Activated effector memory CD4-positive, alpha-beta T cell treated with anti-CD3 and anti-CD28 coated beads, Interleukin-2, amount 50 U/mL, for 16 hours (primary cell): ENCODE measurements at regions not wholly inside any gene's neighbourhood (a gene's known extent, or its start where the extent isn't known, plus 50 kb on each side); places are given as distances from the start of the nearest gene placed in this dataset.

Experiments used
- DNase-seq: peaks from one replicate; pipeline ENCODE4 v3.0.0-alpha.2; 2020

- no peak for DNase-seq
These were observed 218.4 kb downstream of the MED10 start for GRCh38 chr5:6159832-6160430.

- no peak for DNase-seq
These were observed 219.1 kb downstream of the MED10 start for GRCh38 chr5:6158974-6159831.

- DNase-seq: no peak
These were observed 224.1 kb downstream of the MED10 start for GRCh38 chr5:6154216-6154615.

GRCh38 chr5:6146271-6146670, 232.1 kb downstream of the MED10 start:
- DNase-seq: no peak

- DNase-seq: no peak
These were observed 232.6 kb downstream of the MED10 start for GRCh38 chr5:6145616-6146237.

- DNase-seq: no peak
These were observed 234.8 kb downstream of the MED10 start for GRCh38 chr5:6143523-6143922.

- DNase-seq: no peak
These were observed 236.0 kb downstream of the MED10 start for GRCh38 chr5:6142353-6142752.

- DNase-seq: no peak
These were observed 238.1 kb downstream of the MED10 start for GRCh38 chr5:6140219-6140618.

GRCh38 chr5:6135977-6136376, 242.4 kb downstream of the MED10 start:
- no peak for DNase-seq

- no peak for DNase-seq
These were observed 244.1 kb downstream of the MED10 start for GRCh38 chr5:6134281-6134680.

- DNase-seq: no peak
These were observed 252.6 kb downstream of the MED10 start for GRCh38 chr5:6125781-6126180.

- no peak for DNase-seq
These were observed 259.7 kb downstream of the MED10 start for GRCh38 chr5:6118691-6119090.

GRCh38 chr5:6117212-6117611, 261.1 kb downstream of the MED10 start:
- DNase-seq: no peak

- DNase-seq: no peak
These were observed 262.5 kb downstream of the MED10 start for GRCh38 chr5:6115852-6116251.

- DNase-seq: no peak
These were observed 265.8 kb downstream of the MED10 start for GRCh38 chr5:6112538-6112937.

- DNase-seq: no peak
These were observed 266.2 kb downstream of the MED10 start for GRCh38 chr5:6112125-6112524.

GRCh38 chr5:6111131-6111530, 267.2 kb downstream of the MED10 start:
- no peak for DNase-seq

- no peak for DNase-seq
These were observed 267.8 kb downstream of the MED10 start for GRCh38 chr5:6110441-6111005.

- no peak for DNase-seq
These were observed 269.1 kb downstream of the MED10 start for GRCh38 chr5:6108981-6109825.

- DNase-seq: no peak
These were observed 269.9 kb downstream of the MED10 start for GRCh38 chr5:6108540-6108848.

GRCh38 chr5:6107675-6108539, 270.4 kb downstream of the MED10 start:
- DNase-seq: no peak

GRCh38 chr5:6106756-6107155, 271.6 kb downstream of the MED10 start:
- DNase-seq: no peak
